ENCODE measurements at regions not wholly inside any gene's neighbourhood (a gene's known extent, or its start where the extent isn't known, plus 50 kb on each side); places are given as distances from the start of the nearest gene placed in this dataset.

- TF ChIP-seq, protein P1, sequence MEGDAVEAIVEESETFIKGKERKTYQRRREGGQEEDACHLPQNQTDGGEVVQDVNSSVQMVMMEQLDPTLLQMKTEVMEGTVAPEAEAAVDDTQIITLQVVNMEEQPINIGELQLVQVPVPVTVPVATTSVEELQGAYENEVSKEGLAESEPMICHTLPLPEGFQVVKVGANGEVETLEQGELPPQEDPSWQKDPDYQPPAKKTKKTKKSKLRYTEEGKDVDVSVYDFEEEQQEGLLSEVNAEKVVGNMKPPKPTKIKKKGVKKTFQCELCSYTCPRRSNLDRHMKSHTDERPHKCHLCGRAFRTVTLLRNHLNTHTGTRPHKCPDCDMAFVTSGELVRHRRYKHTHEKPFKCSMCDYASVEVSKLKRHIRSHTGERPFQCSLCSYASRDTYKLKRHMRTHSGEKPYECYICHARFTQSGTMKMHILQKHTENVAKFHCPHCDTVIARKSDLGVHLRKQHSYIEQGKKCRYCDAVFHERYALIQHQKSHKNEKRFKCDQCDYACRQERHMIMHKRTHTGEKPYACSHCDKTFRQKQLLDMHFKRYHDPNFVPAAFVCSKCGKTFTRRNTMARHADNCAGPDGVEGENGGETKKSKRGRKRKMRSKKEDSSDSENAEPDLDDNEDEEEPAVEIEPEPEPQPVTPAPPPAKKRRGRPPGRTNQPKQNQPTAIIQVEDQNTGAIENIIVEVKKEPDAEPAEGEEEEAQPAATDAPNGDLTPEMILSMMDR (IDR thresholded peaks at IDR 0.05; ENCODE audit: unreplicated experiment in 3 of 3) = no peak
- Mint-ChIP-seq H3K27me3 (ENCODE audit: low read depth) (no peaks in the 10 kb centered on the region), H3K4me3 (no peak overlapping the region), H3K36me3 (ENCODE audit: low read depth) (no peaks in the 10 kb centered on the region), H3K27ac (peak overlapping the region in 2 of 3 experiments; percentile 2 to 91), H3K4me1 (peaks cover 19% of the 10 kb centered on the region), H3K9me3 (no peaks in the 10 kb centered on the region)
Observed at GRCh38 chr13:77988355-77988754, 69.7 kb upstream of the EDNRB start.

DNA sequence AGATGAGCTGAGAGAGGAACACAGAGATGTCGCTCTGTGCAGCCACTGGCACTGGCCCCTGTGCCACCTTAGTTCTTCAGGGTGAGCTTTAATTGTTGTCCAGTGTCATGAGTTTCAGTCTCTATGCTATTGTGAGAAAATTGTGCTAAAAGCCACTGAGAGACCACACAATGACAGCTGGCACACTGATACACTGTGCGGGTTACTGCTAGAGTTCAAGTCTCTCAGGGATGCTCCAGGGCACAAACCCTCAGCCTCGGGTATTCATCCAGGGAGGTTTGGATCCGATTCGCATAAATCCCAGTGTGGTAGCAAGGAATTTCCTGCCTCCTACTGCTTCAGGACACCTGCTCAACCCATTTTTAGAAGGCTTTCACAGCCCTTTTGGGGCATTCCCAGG lies 68.1 kb upstream of the EDNRB start:
- Mint-ChIP-seq H3K36me3 (ENCODE audit: low read depth) (no peaks in the 10 kb centered on the region), H3K27me3 (ENCODE audit: low read depth) (no peaks in the 10 kb centered on the region), H3K4me3 (no peak overlapping the region), H3K27ac (no peak overlapping the region), H3K9me3 (no peaks in the 10 kb centered on the region), H3K4me1 (peaks cover 19% of the 10 kb centered on the region)
- TF ChIP-seq, protein P1 (IDR thresholded peaks at IDR 0.05; ENCODE audit: unreplicated experiment in 3 of 3) = no peak

DNA sequence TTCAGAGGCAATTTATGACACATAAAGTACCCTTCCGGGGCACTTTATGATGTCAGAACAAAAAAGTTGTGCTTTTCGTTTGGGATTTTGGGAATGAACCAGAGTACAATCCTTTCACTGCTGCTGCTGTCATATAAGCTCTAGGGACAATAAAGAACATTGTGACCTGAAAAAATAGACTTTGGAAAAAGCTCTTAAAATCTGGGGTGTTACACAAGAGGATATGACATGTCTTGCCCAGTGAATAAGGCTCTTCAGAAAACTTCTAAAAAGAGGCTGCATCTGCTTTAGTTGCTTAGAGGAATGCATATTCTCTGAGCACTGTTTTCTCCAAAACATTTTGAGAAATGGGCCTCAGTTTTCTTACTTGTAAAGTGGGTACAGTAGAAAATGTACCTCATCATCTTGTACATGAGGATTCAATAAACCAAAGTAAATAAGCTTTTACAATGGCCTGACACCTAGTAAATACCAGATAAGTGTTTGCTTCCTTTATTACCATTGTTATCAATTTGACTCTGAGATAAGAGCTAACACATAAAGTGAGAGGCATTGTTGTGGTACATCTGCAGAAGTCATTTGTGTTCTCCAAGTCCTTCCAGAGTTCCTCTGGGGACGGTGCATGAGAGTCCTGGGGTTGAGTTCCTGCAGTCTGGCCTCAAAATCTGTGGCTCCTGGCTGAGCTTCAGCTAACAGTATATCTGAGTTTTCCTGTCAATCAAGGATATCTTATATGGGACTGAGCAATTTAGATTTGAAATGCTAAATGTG lies 67.4 kb upstream of the EDNRB start:
- Mint-ChIP-seq H3K4me3 (no peak overlapping the region), H3K4me1 (peaks cover 13% of the 10 kb centered on the region), H3K27ac (no peak overlapping the region), H3K27me3 (ENCODE audit: low read depth) (no peaks in the 10 kb centered on the region), H3K9me3 (no peaks in the 10 kb centered on the region), H3K36me3 (ENCODE audit: low read depth) (no peaks in the 10 kb centered on the region)
- TF ChIP-seq, protein P1 (IDR thresholded peaks at IDR 0.05; ENCODE audit: unreplicated experiment in 3 of 3) = no peak

- TF ChIP-seq, protein P1 (IDR thresholded peaks at IDR 0.05; ENCODE audit: unreplicated experiment in 3 of 3) = no peak
- H3K4me1 Mint-ChIP-seq = no peaks in the 10 kb centered on the region
- H3K4me3 Mint-ChIP-seq = no peak overlapping the region
- no peaks in the 10 kb centered on the region for H3K27me3 Mint-ChIP-seq (ENCODE audit: low read depth)
- H3K9me3 Mint-ChIP-seq = no peaks in the 10 kb centered on the region
- H3K36me3 Mint-ChIP-seq (ENCODE audit: low read depth) = no peaks in the 10 kb centered on the region
- H3K27ac Mint-ChIP-seq = peak overlapping the region in 1 of 3 experiments; percentile 32
Observed at GRCh38 chr13:77981281-77981881, 62.8 kb upstream of the EDNRB start.

GRCh38 chr13:77980592-77980991 lies 62.0 kb upstream of the EDNRB start:
- Mint-ChIP-seq H3K4me1 (no peaks in the 10 kb centered on the region), H3K27ac (peak overlapping the region in 1 of 3 experiments; percentile 15), H3K9me3 (no peaks in the 10 kb centered on the region), H3K4me3 (no peak overlapping the region), H3K27me3 (ENCODE audit: low read depth) (no peaks in the 10 kb centered on the region), H3K36me3 (ENCODE audit: low read depth) (no peaks in the 10 kb centered on the region)
- TF ChIP-seq, protein P1 (IDR thresholded peaks at IDR 0.05; ENCODE audit: unreplicated experiment in 3 of 3) = no peak

Measured in nephron (organoid).